ENCODE measurements at regions not wholly inside any gene's neighbourhood (a gene's known extent, or its start where the extent isn't known, plus 50 kb on each side); places are given as distances from the start of the nearest gene placed in this dataset.

GRCh38 chr13:58247080-58247479 lies 615.5 kb downstream of the PCDH17 start:
- Histone ChIP-seq H3K9me3 (no peaks in the 10 kb centered on the region), H3K4me3 (no peak overlapping the region), H3K36me3 (no peaks in the 10 kb centered on the region), H3K27ac (no peak overlapping the region), H3K27me3 (no peaks in the 10 kb centered on the region), H3K4me1 (no peaks in the 10 kb centered on the region)
- no peak for DNase-seq
- 84 to 86% methylated on average over 2 of the region's 2 CpGs for WGBS, 2 donors
- intact Hi-C loops (cut with DNase I), result no loop called here
- no peak for TF ChIP-seq POLR2AphosphoS5 (IDR thresholded peaks at IDR 0.05)
- no peak for TF ChIP-seq EP300 (IDR thresholded peaks at IDR 0.05)
- no peak for TF ChIP-seq POLR2A (IDR thresholded peaks at IDR 0.05)
- TF ChIP-seq CTCF (IDR thresholded peaks at IDR 0.05), result no peak

- intact Hi-C loops (cut with DNase I), result no loop called here
- 64 to 85% methylated on average over 1 of the region's 1 CpG for whole genome bisulfite sequencing, 2 donors
These were observed 623.4 kb downstream of the PCDH17 start for GRCh38 chr13:58254943-58255342.

DNA sequence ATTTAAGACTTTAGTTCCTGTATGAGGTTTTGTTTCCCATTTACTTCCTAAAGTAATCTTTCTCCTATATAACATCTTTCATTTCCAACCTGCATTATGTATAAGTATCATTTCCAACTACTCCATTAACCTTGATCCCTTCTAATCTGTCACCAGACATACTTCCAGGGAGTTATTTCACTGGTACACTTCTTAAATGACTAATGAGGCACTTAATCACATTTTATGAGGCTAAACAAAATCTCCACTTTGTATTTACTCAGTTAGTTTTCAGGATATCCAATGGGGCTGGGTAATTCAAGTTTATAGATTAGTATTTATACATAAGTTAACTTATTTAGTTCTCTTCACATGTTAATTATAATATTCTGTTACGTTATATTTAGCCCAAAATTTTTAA lies 634.7 kb downstream of the PCDH17 start:
- Histone ChIP-seq H3K27me3 (no peaks in the 10 kb centered on the region), H3K4me1 (no peaks in the 10 kb centered on the region), H3K27ac (no peak overlapping the region), H3K4me3 (no peak overlapping the region), H3K9me3 (no peaks in the 10 kb centered on the region), H3K36me3 (no peaks in the 10 kb centered on the region)
- intact Hi-C loops (cut with DNase I), result no loop called here
- TF ChIP-seq POLR2A (IDR thresholded peaks at IDR 0.05) (no peak), POLR2AphosphoS5 (IDR thresholded peaks at IDR 0.05) (no peak), CTCF (IDR thresholded peaks at IDR 0.05) (no peak), EP300 (IDR thresholded peaks at IDR 0.05) (no peak)
- 53 to 66% methylated on average over 1 of the region's 1 CpG for WGBS, 2 donors
- DNase-seq, result no peak

More at GRCh38 chr13:58254943-58255342, 623.4 kb downstream of the PCDH17 start:
- Histone ChIP-seq H3K4me1 (no peaks in the 10 kb centered on the region), H3K9me3 (no peaks in the 10 kb centered on the region), H3K4me3 (no peak overlapping the region), H3K27me3 (no peaks in the 10 kb centered on the region), H3K27ac (no peak overlapping the region), H3K36me3 (no peaks in the 10 kb centered on the region)
- TF ChIP-seq EP300 (IDR thresholded peaks at IDR 0.05) (no peak), POLR2AphosphoS5 (IDR thresholded peaks at IDR 0.05) (no peak), POLR2A (IDR thresholded peaks at IDR 0.05) (no peak), CTCF (IDR thresholded peaks at IDR 0.05) (no peak)
- DNase-seq, result no peak

DNA sequence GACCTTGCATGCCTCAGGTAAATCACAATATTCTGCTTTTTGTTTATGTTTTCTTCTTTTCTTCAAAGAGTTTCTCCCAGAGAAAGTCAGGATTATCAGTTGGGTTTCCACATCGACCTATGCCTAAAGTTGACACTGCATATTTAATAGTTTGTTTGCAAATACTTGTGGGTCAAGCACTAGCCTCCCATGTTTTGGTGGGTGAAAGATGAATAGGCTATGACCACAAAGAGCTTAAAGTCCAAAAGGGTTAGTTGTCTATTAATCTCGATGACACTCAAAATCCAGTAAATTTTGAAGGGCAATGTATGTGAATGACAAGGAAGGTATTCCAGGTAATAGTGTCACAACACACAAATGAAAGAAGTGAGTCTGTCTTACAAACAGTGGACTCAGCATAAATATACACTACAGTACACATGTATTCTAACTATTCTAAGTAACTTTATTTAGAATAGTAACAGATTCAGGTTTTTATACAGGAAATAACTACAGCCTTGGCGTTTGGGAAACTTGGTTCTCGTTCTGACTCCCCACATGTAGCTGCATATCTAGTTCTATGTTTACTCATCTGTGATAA lies 667.1 kb downstream of the PCDH17 start:
- Histone ChIP-seq H3K4me3 (no peak overlapping the region), H3K27me3 (no peaks in the 10 kb centered on the region), H3K9me3 (no peaks in the 10 kb centered on the region), H3K4me1 (no peaks in the 10 kb centered on the region), H3K36me3 (no peaks in the 10 kb centered on the region), H3K27ac (no peak overlapping the region)
- TF ChIP-seq EP300 (IDR thresholded peaks at IDR 0.05) (no peak), POLR2AphosphoS5 (IDR thresholded peaks at IDR 0.05) (no peak), CTCF (IDR thresholded peaks at IDR 0.05) (no peak), POLR2A (IDR thresholded peaks at IDR 0.05) (no peak)
- no peak for DNase-seq
- intact Hi-C loops (cut with DNase I), result no loop called here
- WGBS, 2 donors, result 58 to 78% methylated on average over 4 of the region's 4 CpGs

GRCh38 chr13:58300224-58300623 lies 668.7 kb downstream of the PCDH17 start:
- Histone ChIP-seq H3K27ac (no peak overlapping the region), H3K27me3 (no peaks in the 10 kb centered on the region), H3K4me3 (no peak overlapping the region), H3K9me3 (no peaks in the 10 kb centered on the region), H3K4me1 (no peaks in the 10 kb centered on the region), H3K36me3 (no peaks in the 10 kb centered on the region)
- intact Hi-C loops (cut with DNase I), result no loop called here
- TF ChIP-seq EP300 (IDR thresholded peaks at IDR 0.05) (no peak), CTCF (IDR thresholded peaks at IDR 0.05) (no peak), POLR2A (IDR thresholded peaks at IDR 0.05) (no peak), POLR2AphosphoS5 (IDR thresholded peaks at IDR 0.05) (no peak)
- DNase-seq, result no peak

Data from sigmoid colon (tissue), 6 donors.